HG03442 (cell line): ENCODE measurements at regions not wholly inside any gene's neighbourhood (a gene's known extent, or its start where the extent isn't known, plus 50 kb on each side); places are given as distances from the start of the nearest gene placed in this dataset.
"Not testable (repeated sequence)": the region's sequence is repeated elsewhere in the genome, so short reads cannot be mapped to it uniquely, and the experiment has no call there.

ENCODE experiments used
- ATAC-seq: cut with Tn5 transposase; IDR thresholded peaks from one replicate; pipeline ENCODE4 v1.9.1; 2021; ENCODE audit warnings: mild to moderate bottlenecking, moderate library complexity; ENCODE audit not compliant: unreplicated experiment

- no peak for ATAC-seq
Measured at GRCh38 chr2:203626952-203627681, 79.3 kb upstream of the CD28 start.

GRCh38 chr2:203629699-203630098 is 76.7 kb upstream of the CD28 start:
- ATAC-seq: no peak

- ATAC-seq: no peak
Measured at GRCh38 chr2:203631068-203631757, 75.2 kb upstream of the CD28 start.

- ATAC-seq: no peak
Measured at GRCh38 chr2:203636588-203637470, 69.6 kb upstream of the CD28 start.

- no peak for ATAC-seq
Measured at GRCh38 chr2:203637471-203638167, 68.8 kb upstream of the CD28 start.

- ATAC-seq: not testable (repeated sequence)
Measured at GRCh38 chr2:203641865-203642264, 64.6 kb upstream of the CD28 start.

GRCh38 chr2:203642841-203643240 is 63.6 kb upstream of the CD28 start:
- not testable (repeated sequence) for ATAC-seq

GRCh38 chr2:203645831-203646230 is 60.6 kb upstream of the CD28 start:
- no peak for ATAC-seq

- ATAC-seq: no peak
Measured at GRCh38 chr2:203646266-203646864, 60.1 kb upstream of the CD28 start.

- ATAC-seq: no peak
Measured at GRCh38 chr2:203646961-203647360, 59.5 kb upstream of the CD28 start.

GRCh38 chr2:203647579-203647978 is 58.9 kb upstream of the CD28 start:
- no peak for ATAC-seq

- ATAC-seq: no peak
Measured at GRCh38 chr2:203648273-203648672, 58.2 kb upstream of the CD28 start.

- ATAC-seq: no peak
Measured at GRCh38 chr2:203649176-203649814, 57.1 kb upstream of the CD28 start.

GRCh38 chr2:203650860-203651613 is 55.4 kb upstream of the CD28 start:
- no peak for ATAC-seq

- no peak for ATAC-seq
Measured at GRCh38 chr2:203651621-203652020, 54.8 kb upstream of the CD28 start.

- ATAC-seq: no peak
Measured at GRCh38 chr2:203654826-203655225, 51.6 kb upstream of the CD28 start.

- ATAC-seq: peak; percentile 50
Measured at GRCh38 chr2:203656522-203657287, 49.7 kb upstream of the CD28 start.
